ENCODE measurements at regions not wholly inside any gene's neighbourhood (a gene's known extent, or its start where the extent isn't known, plus 50 kb on each side); places are given as distances from the start of the nearest gene placed in this dataset.

DNA sequence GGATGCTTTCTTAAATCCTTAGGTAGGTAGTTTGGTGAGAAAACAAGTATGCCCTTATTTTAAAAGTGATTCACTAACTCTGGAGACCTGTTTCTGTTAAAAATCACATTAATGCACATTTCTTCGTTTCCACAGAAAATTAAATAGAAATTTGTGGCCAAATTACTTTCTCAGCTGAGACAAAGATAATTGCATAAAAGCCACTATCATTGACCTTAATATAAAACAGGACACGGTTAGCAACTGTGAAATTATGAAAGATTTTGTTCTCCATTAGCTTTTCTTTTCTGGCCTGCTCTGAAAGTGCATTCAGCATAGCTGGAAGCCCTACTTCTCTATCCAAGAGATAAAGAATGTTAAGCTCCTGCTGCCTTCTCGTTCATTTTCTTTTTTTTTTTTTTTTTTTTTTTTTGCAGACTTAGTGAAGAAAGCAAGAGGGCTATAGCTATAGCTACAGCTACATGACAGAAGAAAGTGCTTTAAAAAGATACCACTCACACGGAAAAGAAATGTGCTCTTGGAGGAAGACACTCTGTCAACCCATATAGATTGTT, 576.9 kb downstream of the OTOL1 start:
- TF ChIP-seq CTCF (IDR thresholded peaks at IDR 0.05) (no peak), POLR2AphosphoS5 (IDR thresholded peaks at IDR 0.05) (no peak), EP300 (IDR thresholded peaks at IDR 0.05) (no peak), POLR2A (IDR thresholded peaks at IDR 0.05) (no peak)
